LNCAP (cell line): ENCODE measurements at regions not wholly inside any gene's neighbourhood (a gene's known extent, or its start where the extent isn't known, plus 50 kb on each side); places are given as distances from the start of the nearest gene placed in this dataset.

ENCODE experiments used
- CTCF ChIP-seq: fragments of 450-650 bp; IDR thresholded peaks from 2 replicates; pipeline ENCODE4 v1.5.1; 2017; ENCODE audit warnings: mild to moderate bottlenecking

- TF ChIP-seq CTCF: no peak
Observed at GRCh38 chr10:43897765-43898419, 249.2 kb upstream of the ZNF32 start.

- no peak for TF ChIP-seq CTCF
Observed at GRCh38 chr10:43892062-43892770, 243.5 kb upstream of the ZNF32 start.

GRCh38 chr10:43891241-43891640 lies 242.6 kb upstream of the ZNF32 start:
- no peak for TF ChIP-seq CTCF

GRCh38 chr10:43890124-43890523 lies 241.4 kb upstream of the ZNF32 start:
- no peak for TF ChIP-seq CTCF

- TF ChIP-seq CTCF: no peak
Observed at GRCh38 chr10:43888586-43888985, 239.9 kb upstream of the ZNF32 start.

- 0 out of 2 replicates have a peak, but pooled peaks have one; percentile 9 for TF ChIP-seq CTCF
Observed at GRCh38 chr10:43885842-43886241, 237.2 kb upstream of the ZNF32 start.

- no peak for TF ChIP-seq CTCF
Observed at GRCh38 chr10:43885252-43885651, 236.6 kb upstream of the ZNF32 start.
